ENCODE measurements at regions not wholly inside any gene's neighbourhood (a gene's known extent, or its start where the extent isn't known, plus 50 kb on each side); places are given as distances from the start of the nearest gene placed in this dataset.
"Not testable (repeated sequence)": the region's sequence is repeated elsewhere in the genome, so short reads cannot be mapped to it uniquely, and the experiment has no call there.

GRCh38 chr10:78458983-78459638 is 425.4 kb downstream of the RPS24 start:
- DNase-seq (ENCODE audit: low read depth) = no peak

DNA sequence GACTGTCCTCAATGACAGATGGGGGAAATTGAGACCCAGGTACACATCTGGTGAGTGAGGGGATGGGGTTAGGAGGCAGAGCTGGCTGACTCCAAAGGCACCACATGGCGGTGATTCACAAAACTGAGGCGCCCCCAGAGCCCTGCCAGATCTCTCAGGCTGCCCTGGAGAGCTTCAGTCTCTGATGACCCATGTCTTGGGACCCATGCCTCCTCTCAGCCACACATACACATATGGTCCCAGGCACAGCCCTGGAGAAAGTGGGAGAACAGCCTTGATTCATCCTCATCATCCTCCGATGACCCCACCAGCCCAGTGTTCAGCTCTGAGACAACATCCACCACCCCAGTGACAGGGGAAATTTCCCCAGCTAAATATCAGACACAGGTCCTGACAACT is 426.0 kb downstream of the RPS24 start:
- no peak for DNase-seq (ENCODE audit: low read depth)

- no peak for DNase-seq (ENCODE audit: low read depth)
Observed at GRCh38 chr10:78460204-78460603, 426.5 kb downstream of the RPS24 start.

GRCh38 chr10:78461333-78461732 is 427.7 kb downstream of the RPS24 start:
- DNase-seq (ENCODE audit: low read depth) = no peak

DNA sequence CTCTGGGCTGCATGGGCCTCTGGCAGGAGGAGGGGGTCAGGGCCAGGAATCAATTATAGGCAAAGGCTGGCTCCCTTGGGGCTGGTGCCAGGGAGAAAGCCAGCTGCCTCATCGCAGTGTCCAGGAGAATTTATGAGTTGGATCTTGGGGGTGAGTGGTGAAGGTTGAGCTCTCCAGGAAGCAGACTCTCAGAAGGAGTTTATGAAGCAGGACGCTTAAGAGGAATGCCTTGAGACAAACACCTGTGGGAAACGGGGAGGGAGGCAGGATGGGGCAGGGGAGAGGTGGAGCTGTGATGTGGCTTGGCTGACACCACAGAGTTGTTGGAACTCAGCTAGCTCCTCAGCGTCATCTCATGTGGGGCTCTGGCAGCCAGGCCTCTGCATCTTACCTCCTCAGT is 428.5 kb downstream of the RPS24 start:
- no peak for DNase-seq (ENCODE audit: low read depth)

- DNase-seq (ENCODE audit: low read depth) = no peak
Observed at GRCh38 chr10:78462726-78463228, 429.1 kb downstream of the RPS24 start.

DNA sequence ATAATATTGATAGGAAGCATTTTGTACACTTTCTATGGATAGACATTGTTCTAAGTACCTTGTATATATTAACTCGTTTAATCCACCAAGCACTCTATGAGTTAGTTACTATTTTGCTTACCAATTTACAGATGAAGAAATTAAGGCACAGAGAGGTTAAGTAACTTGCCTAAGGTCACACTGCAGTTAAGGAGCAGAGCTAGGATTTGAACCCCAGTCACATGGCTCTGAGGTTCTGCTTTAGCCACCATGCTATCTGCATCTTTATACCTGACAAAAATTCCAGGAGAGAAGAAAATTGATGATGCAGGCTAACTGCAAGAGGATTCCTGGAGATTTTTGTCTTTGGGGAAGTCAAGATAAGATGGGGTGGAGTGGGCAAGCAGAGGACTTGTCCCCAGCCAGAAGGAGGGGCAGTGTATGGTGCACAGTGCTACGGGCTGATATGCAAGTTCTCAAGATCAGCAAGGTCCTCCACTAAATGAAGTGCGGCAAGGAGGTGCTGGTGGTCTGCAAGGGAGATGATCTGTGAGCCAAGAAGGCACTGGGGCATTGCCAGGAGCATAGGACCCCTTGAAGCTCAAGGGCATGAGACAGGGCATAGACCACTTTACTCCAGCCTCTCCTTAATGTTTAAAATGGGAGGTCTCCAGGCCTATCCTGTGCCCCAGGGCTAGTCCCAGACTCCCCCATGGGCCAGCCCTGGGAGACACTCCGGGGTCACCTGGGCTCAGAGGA is 430.6 kb downstream of the RPS24 start:
- no peak for DNase-seq (ENCODE audit: low read depth)

- DNase-seq (ENCODE audit: low read depth) = no peak
Observed at GRCh38 chr10:78464856-78465267, 431.2 kb downstream of the RPS24 start.

DNA sequence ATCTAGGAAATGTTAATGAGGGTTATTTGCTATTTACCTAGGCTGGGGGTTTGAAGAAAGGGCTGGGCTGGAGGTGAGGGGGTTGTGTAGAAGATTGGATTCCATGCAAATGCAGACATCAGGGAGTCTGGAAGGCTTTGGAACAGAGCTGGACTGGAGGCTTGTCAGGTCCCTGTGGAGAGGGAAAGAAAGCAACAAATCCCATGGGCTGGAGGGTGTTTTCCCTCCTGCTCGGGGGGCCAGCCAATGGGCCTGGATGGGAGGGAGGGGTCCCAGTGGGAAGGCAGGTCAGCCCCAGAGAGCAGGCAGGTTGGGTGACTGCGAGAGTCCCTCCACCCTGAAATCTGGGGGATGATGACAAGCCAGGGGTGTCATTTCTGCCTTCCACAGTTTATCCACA is 431.8 kb downstream of the RPS24 start:
- DNase-seq (ENCODE audit: low read depth) = no peak

DNA sequence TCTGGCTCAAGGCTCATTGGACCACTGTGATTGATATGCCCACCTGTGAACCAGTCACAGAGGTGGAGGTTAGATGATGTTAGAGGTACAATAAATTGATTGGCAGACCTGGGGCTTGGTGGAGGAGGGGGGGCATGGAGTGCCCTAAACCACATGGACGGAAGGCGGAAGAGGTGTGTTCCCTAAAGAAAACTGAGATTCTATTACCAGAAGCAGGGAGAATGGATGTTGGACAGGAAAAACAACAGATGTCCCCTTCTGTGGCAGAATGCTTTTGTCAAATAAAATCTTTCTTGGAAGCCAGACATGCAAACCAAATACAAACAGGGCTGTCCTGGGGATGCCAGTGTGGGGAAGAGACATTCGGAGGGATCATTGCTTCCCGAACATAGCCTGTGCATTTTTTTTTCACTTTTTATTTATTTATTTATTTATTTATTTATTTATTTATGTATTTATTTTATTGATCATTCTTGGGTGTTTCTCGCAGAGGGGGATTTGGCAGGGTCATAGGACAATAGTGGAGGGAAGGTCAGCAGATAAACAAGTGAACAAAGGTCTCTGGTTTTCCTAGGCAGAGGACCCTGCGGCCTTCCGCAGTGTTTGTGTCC is 433.9 kb downstream of the RPS24 start:
- no peak for DNase-seq (ENCODE audit: low read depth)

DNA sequence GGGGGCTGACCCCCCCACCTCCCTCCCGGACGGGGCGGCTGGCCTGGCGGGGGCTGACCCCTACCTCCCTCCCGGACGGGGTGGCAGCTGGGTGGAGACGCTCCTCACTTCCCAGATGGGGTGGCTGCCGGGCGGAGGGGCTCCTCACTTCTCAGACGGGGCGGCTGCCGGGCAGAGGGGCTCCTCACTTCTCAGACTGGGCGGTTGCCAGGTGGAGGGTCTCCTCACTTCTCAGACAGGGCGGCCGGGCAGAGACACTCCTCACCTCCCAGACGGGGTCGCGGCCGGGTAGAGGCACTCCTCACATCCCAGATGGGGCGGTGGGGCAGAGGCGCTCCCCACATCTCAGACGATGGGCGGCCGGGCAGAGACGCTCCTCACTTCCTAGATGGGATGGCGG is 435.1 kb downstream of the RPS24 start:
- not testable (repeated sequence) for DNase-seq (ENCODE audit: low read depth)

DNA sequence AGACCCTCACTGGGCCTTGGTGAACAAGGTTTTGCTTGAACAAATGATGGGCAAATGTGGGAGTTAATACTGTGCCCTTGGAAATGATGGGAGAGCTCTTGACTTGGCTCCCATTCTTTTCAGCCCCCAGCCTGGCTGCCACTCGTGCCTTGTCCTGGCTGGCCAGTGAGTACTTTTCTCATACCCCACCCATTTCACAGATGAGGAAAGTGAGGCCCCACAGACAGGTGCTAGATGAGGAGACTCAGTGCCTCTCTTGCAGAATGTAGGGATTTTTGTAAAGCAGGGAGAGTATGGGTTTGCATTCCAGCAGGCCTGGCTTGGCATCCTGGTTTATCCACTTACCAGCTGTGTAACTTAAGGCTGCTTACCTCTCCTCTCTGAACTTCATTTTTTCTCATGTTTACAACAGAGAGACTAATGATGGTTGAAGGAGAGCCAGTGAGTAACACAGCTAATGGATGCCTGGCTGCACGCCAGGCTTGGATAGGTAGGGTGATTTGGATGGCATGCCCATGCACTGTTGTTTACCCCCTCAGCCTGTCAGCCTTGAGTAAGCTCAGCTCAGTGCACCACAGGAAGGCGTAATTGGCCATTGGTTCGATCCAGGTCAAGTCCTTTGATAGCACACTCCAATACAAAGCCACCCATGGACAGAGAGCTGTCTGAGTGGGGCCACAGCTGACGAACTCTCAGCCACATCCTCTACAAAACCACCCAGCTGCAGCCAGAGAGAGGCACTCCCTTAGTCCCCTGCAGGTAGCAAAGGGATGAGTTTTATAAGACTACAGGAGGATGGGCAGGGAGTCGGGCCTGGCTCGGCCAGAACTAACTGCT is 436.8 kb downstream of the RPS24 start:
- DNase-seq (ENCODE audit: low read depth) = no peak

GRCh38 chr10:78471326-78471722 is 437.7 kb downstream of the RPS24 start:
- DNase-seq (ENCODE audit: low read depth) = no peak

GRCh38 chr10:78471723-78472550 is 438.3 kb downstream of the RPS24 start:
- DNase-seq (ENCODE audit: low read depth) = no peak

GRCh38 chr10:78472551-78472890 is 438.9 kb downstream of the RPS24 start:
- no peak for DNase-seq (ENCODE audit: low read depth)

GRCh38 chr10:78473006-78473405 is 439.3 kb downstream of the RPS24 start:
- no peak for DNase-seq (ENCODE audit: low read depth)

DNA sequence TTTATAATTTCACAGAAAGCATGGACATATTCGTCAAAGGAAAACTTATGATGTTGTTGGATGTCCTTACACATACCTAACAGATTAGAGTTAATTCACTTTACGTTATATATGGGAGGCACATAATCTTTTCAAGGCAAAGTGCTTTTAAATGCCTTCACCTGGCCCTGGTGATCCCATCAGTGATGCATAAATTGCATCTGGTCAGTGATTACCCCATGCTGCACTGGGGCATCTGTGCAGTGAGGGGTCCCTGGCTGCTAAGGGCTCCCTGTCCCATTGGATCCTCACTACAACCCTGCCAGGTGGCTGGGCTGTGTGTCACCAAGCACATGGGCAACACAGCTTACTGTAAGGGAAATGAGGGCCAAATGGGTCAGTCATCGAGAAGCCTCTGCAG is 441.1 kb downstream of the RPS24 start:
- no peak for DNase-seq (ENCODE audit: low read depth)

DNA sequence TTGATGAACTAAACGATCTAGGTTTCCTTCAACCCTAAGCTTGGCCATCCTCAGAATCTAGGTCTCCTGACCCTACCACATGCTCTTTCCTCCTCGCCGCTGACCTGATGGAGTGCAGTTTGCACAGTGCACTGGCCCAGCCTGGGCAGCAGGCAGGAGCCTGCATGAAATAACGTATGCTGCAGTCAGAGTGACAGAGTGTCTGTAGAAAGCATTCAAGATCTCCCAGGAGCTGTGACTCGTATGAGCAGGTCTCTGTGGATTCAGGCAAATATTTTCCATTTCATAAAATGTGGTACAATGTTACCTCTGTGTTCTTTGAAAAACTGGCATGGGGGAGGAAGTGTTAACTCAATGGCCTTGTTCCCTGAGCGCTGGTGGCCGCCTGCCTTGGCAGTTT is 441.8 kb downstream of the RPS24 start:
- DNase-seq (ENCODE audit: low read depth) = no peak

- DNase-seq (ENCODE audit: low read depth) = no peak
Observed at GRCh38 chr10:78476156-78476555, 442.5 kb downstream of the RPS24 start.

- no peak for DNase-seq (ENCODE audit: low read depth)
Observed at GRCh38 chr10:78476844-78477243, 443.2 kb downstream of the RPS24 start.

GRCh38 chr10:78478919-78479318 is 445.3 kb downstream of the RPS24 start:
- no peak for DNase-seq (ENCODE audit: low read depth)

DNA sequence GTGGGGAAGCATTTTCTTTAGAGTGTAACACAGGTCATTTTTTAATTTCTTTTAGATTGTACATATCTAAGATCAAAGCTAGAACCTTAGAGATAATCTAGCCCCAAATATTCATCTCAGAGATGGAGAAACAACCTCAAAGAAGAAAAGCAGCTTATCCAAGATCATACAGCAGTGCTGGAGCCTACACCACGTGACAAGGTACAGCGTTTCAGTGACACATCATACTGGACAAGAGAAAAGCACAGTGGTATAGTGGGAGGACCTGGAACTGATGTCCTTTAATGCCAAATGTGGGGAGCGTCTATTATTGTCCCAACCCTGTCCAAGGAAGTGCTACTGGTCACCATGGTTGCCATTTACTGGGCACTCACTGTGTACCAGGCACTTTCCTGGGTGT is 445.8 kb downstream of the RPS24 start:
- no peak for DNase-seq (ENCODE audit: low read depth)

Measured in stimulated activated CD4-positive, alpha-beta T cell treated with anti-CD3 and anti-CD28 coated beads, Interleukin-2, amount 100 ng/mL, for 4 hours (primary cell).